Renal cortex interstitium (tissue), 11 donors: ENCODE measurements at regions not wholly inside any gene's neighbourhood (a gene's known extent, or its start where the extent isn't known, plus 50 kb on each side); places are given as distances from the start of the nearest gene placed in this dataset.

ENCODE experiments used
- DNase-seq, 11 donors: peaks; one replicate each; pipeline ENCODE4 v3.0.0-alpha.2; 2013; ENCODE audit warnings: low read depth in 9 of 11, low spot score in 4 of 11; ENCODE audit errors: extremely low read depth in 1 of 11

- DNase-seq: no peak
Measured at GRCh38 chr2:200159829-200160781, 146.4 kb upstream of the SPATS2L start.

GRCh38 chr2:200161458-200161857, 145.0 kb upstream of the SPATS2L start:
- no peak for DNase-seq

- DNase-seq: no peak
Measured at GRCh38 chr2:200165687-200166086, 140.8 kb upstream of the SPATS2L start.

GRCh38 chr2:200168641-200169555, 137.6 kb upstream of the SPATS2L start:
- no peak for DNase-seq

GRCh38 chr2:200170221-200170620, 136.3 kb upstream of the SPATS2L start:
- DNase-seq: no peak

GRCh38 chr2:200171731-200172482, 134.6 kb upstream of the SPATS2L start:
- no peak for DNase-seq

- no peak for DNase-seq
Measured at GRCh38 chr2:200172521-200172920, 134.0 kb upstream of the SPATS2L start.

- no peak for DNase-seq
Measured at GRCh38 chr2:200172944-200173581, 133.4 kb upstream of the SPATS2L start.

GRCh38 chr2:200173691-200174090, 132.8 kb upstream of the SPATS2L start:
- DNase-seq: no peak

- no peak for DNase-seq
Measured at GRCh38 chr2:200174433-200175216, 131.9 kb upstream of the SPATS2L start.

- DNase-seq: no peak
Measured at GRCh38 chr2:200177971-200178911, 128.3 kb upstream of the SPATS2L start.

GRCh38 chr2:200179151-200179550, 127.3 kb upstream of the SPATS2L start:
- DNase-seq: no peak

GRCh38 chr2:200180943-200181342, 125.5 kb upstream of the SPATS2L start:
- DNase-seq: no peak

- DNase-seq: no peak
Measured at GRCh38 chr2:200181755-200182154, 124.7 kb upstream of the SPATS2L start.

GRCh38 chr2:200184748-200185627, 121.5 kb upstream of the SPATS2L start:
- peak in 2 of 11 donors; percentile 3 to 23 for DNase-seq

GRCh38 chr2:200185628-200186000, 120.9 kb upstream of the SPATS2L start:
- DNase-seq: no peak
